GM21723 (cell line): ENCODE measurements at regions not wholly inside any gene's neighbourhood (a gene's known extent, or its start where the extent isn't known, plus 50 kb on each side); places are given as distances from the start of the nearest gene placed in this dataset.
A peak's percentile ranks its signal among the peaks of the same experiment; 100 is the strongest.
"Not testable (repeated sequence)": the region's sequence is repeated elsewhere in the genome, so short reads cannot be mapped to it uniquely, and the experiment has no call there.

ENCODE experiments used
- ATAC-seq: cut with Tn5 transposase; IDR thresholded peaks from one replicate; pipeline ENCODE4 v1.9.1; 2021; ENCODE audit warnings: mild to moderate bottlenecking, moderate library complexity; ENCODE audit not compliant: unreplicated experiment

DNA sequence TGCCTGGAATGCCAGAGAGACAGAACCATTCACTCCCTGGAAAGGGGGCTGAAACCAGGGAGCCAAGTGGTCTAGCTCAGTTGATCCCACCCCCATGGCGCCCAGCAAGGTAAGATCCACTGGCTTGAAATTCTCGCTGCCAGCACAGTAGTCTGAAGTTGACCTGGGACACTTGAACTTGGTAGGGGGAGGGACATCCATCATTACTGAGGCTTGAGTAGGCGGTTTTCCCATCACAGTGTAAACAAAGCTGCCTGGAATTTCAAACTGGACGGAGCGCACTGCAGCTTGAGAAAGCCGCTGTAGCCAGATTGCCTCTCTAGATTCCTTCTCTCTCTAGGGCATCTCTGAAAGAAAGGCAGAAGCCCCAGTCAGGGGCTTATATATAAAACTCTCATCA, 310.7 kb upstream of the DPPA4 start:
- no peak for ATAC-seq

DNA sequence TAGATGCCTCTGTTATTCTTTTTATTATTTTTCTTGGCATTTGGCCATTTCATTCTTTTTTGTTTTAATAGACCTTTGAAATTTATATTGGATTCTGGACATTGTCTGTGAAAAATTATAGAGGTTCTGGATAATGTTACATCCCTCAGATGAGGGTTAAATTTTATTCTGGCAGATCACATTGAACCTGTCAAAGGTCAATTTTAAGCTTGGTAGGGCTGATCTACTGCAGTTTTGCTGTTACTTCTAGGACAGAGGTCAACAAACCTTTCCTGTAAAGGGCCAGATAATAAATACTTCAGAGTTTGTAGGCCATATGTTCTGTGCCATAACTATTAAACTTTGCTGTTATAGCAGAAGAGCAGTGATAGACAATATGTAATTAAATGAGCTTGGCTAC, 318.9 kb upstream of the DPPA4 start:
- ATAC-seq, result no peak

DNA sequence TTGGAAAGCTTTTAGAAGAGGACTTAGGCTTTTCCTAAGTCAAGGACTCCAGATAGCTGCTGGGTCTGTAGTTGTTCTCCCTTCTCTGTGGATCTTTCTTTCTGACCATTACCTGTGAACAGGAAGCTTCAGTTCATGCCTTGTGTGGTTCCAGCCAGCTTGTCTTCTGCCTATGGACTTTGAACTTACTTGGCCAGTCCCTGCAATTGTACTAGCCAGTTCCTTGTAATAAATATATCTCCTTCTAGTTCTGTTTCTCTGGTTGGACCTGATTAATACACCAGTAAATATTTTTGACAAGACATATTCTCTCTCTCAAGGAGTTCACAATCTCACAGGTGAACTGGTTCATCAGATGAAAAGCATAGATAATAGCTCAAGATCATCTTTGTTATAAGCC, 341.3 kb upstream of the DPPA4 start:
- no peak for ATAC-seq

- ATAC-seq, result no peak
These were observed 342.3 kb upstream of the DPPA4 start for GRCh38 chr3:109679664-109680063.

- no peak for ATAC-seq
These were observed 346.4 kb upstream of the DPPA4 start for GRCh38 chr3:109683746-109684145.

GRCh38 chr3:109685084-109686079, 348.0 kb upstream of the DPPA4 start:
- ATAC-seq, result no peak

GRCh38 chr3:109687626-109688025, 350.3 kb upstream of the DPPA4 start:
- ATAC-seq, result no peak

GRCh38 chr3:109696932-109697331, 359.6 kb upstream of the DPPA4 start:
- no peak for ATAC-seq

GRCh38 chr3:109702252-109702651, 364.9 kb upstream of the DPPA4 start:
- ATAC-seq, result peak; percentile 73

DNA sequence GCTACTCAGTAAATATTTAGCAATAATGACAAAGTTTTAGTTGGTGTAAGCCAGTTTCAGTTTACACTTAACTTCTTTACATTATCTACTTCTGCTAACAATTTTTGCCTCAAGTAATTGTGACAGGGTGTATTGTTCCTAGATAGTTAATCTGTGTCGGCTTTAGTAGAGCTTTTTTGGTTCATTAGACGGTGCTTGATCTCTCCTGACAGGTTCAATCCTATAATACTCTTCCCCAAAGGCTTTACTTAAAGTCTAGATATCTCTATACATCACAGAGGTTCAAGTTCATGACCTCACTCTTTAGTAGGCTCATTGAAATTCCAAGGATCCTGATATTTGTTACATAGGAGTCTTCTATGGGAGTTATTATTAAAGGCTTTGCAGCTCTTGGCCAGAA, 365.6 kb upstream of the DPPA4 start:
- no peak for ATAC-seq

DNA sequence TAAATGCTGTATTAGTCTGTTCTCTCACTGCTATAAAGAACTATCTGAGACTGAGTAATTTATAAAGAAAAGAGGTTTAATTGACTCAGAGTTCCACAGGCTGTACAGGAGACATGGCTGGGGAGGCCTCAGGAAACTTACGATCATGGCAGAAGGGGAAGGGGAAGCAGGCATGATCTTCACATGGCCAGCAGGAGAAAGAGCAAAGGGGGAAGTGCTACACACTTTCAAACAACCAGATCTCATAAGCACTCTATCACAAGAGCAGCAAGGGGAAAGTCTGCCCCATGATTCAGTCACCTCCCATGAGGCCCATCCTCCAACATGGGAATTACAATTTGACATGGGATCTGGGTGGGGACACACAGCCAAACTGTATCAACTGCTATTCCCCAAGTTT, 367.8 kb upstream of the DPPA4 start:
- ATAC-seq, result not testable (repeated sequence)

DNA sequence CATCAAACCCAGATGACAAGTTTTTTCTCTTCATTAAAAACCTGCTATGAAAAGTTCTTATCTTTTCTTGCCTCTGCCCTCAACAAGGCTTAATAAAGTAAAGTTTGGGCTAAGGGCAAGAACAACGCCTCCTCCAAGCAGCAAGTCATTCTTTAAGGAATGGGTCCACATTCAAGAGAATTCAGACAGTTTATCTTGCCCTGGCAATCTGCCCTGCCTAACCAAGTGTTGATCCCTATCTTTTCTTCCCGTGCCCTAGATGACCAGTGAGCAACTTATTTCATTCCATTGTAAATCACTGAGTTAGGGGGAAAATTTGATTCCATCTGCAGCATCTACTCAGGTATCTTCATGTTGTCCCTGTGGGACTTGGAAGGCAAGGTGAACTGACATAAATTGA, 370.3 kb upstream of the DPPA4 start:
- ATAC-seq, result no peak

GRCh38 chr3:109713288-109713687, 375.9 kb upstream of the DPPA4 start:
- no peak for ATAC-seq

GRCh38 chr3:109715707-109716106, 378.4 kb upstream of the DPPA4 start:
- no peak for ATAC-seq

DNA sequence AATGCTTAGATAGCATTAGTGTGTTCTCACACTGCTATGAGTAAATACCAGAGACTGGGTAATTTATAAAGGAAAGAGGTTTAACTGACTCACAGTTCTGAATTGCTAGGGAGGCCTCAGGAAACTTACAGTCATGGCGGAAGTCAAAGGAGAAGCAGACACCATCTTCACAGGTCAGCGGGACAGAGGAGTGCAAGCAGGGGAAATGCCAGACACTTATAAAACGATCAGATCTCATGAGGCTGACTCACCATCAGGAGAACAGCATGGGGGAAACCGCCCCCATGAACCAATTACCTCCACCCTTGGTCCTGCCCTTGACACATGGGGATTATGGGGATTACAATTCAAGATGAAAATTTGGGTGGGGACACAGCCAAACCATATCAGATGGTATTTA, 381.5 kb upstream of the DPPA4 start:
- ATAC-seq, result no peak

DNA sequence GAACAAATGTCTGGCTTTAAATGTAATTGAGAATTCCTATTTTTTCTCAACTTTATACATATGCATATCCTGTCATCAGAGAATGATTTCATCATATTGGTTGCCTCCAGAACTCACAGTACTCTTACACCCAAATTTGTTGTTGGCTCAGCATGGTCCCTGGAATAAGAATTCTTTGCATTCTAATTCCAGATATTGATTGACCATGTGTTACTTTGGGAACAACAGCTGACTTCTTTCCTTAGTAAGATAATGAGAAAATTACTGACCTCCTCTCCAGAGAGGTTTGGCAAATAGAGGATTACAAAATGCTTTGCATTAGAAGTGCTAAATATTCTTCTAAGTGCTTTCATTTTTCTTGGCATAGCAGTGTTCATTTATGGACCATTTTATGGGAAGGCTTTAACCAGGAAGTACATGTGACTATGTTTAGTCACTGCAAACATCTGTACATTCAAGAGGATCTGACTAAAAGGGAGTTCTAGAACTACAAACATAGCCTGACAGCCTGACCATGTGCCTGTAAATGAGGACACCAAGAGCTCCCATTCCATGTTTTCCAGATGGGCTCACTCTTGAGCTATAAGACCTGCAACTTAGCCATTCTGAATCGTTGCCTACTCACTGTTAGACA, 391.6 kb upstream of the DPPA4 start:
- no peak for ATAC-seq

GRCh38 chr3:109731639-109732473, 394.5 kb upstream of the DPPA4 start:
- ATAC-seq, result peak; percentile 95

DNA sequence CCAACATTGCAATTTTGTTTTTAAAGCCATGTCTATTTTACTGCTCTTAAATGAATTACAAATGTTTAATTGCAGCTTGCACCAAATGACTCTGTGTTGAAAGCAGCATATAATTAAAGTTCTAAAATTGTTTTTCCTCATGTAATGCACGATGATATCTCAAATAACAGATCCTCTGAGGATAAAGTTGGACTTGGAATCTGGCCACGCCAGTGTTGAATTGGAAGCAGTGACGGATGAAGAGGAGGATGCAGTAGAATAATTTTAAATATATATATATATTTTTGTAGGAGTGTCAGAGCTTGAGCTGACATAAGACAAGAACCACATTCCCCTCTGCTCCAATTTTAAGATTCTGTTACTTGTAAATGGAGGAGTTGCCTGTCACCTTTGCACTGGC, 406.6 kb upstream of the DPPA4 start:
- no peak for ATAC-seq

DNA sequence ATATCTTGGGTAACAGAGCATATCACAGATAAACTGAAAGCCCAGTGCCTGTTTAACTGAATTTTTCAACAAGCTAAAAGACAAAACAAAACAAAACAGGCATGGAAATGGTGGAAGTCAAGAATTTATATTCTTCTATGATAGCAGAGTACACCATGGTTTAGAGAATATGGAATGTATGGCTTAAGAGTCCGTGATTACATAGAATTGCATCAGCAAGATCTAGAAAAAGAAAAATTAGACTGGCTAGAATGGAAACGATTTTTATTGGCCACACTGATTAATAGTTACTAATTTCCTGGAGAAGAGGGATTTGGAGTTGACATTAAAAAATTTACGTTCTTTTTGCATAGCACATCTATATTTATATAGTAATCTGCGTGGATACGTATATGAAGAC, 435.2 kb upstream of the DPPA4 start:
- ATAC-seq, result no peak

DNA sequence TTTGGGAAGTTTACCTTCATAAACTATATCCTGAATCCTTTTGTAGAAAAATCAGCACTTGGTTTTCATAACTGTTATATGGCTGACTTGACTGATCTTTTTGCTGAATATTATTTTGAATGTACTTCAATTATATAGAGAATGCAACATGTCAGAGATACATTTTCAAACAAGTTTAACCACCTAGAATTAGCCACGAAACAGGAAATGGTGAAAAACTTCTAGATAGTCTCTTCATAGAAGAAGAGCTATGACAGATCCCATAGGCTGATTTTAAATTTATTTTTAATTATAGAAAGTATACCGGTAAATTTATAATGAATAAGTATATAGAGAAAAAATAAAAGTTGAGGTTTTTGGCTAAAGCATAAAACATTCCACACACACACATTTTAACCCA, 436.8 kb upstream of the DPPA4 start:
- no peak for ATAC-seq

- no peak for ATAC-seq
These were observed 446.9 kb upstream of the DPPA4 start for GRCh38 chr3:109784285-109784684.
